Mononuclear cell (primary cell): ENCODE measurements at regions not wholly inside any gene's neighbourhood (a gene's known extent, or its start where the extent isn't known, plus 50 kb on each side); places are given as distances from the start of the nearest gene placed in this dataset.

Source experiments
- H3K27me3 ChIP-seq: 2 replicates; pipeline ENCODE4 v1.6.0; 2011; ENCODE audit warnings: low read length, control low read depth; ENCODE audit not compliant: insufficient read depth
- H3K4me1 ChIP-seq: 2 replicates; pipeline ENCODE4 v1.5.1; 2011; ENCODE audit warnings: mild to moderate bottlenecking, low read length, control low read depth; ENCODE audit not compliant: insufficient read depth
- H3K4me3 ChIP-seq: 2 replicates; pipeline ENCODE4 v1.5.1; 2011; ENCODE audit warnings: mild to moderate bottlenecking, low read length, moderate library complexity
- H3K9me3 ChIP-seq: 2 replicates; pipeline ENCODE4 v1.5.1; 2011; ENCODE audit warnings: low read depth, mild to moderate bottlenecking, control low read depth, low read length

DNA sequence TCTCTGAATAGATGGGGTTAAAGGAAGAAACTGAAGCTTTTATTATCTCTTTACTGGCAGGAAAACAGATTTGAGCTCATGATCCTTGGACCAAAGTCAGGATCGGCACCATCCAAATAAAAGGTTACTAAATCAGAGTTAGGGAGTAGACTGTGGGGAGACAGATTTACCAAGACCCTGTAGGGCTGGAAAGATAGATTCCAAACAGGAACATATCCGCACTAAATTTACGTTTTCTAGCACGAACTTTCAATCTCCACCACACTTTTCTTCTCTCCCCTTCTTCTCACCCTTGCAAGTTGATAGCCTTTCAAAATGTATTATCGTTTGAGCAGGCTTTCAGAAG is 120.0 kb upstream of the HMHB1 start:
- no peaks in the 10 kb centered on the region for H3K27me3 ChIP-seq
- no peak overlapping the region for H3K4me3 ChIP-seq
- H3K4me1 ChIP-seq: peaks cover 7% of the 10 kb centered on the region
- H3K9me3 ChIP-seq: peaks cover 16% of the 10 kb centered on the region

DNA sequence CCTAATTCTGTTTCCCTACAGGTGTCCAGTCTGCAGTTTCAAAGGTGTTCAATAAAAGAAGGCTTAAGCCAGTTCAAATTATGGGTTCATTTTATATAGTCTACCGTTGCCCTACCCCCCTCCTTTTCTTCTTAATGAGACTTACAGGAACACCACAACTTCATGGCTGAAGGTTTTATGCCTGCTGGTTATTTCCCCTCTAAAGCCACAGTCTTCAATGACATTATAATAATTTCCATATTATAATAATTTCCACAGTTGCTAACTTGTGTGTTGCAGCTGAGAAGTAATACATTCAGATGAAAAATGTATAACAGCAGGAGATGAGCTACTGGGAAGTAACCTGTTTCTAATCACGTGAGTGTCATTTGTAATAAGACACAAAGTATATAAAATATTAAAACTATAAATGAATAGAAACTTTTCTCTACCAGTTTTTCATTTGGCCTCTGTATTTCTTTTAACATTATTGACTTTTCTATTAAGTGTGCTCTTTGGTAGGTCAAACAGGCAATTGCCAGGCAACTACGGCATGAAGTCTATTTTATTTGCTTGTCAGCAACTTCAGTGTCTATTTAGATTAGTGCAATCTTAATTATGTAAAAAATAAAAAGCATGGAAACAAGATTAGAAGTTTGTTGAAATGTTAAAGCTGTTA is 120.5 kb upstream of the HMHB1 start:
- H3K27me3 ChIP-seq: no peaks in the 10 kb centered on the region
- H3K4me1 ChIP-seq: peaks cover 7% of the 10 kb centered on the region
- peaks cover 16% of the 10 kb centered on the region for H3K9me3 ChIP-seq
- H3K4me3 ChIP-seq: no peak overlapping the region

DNA sequence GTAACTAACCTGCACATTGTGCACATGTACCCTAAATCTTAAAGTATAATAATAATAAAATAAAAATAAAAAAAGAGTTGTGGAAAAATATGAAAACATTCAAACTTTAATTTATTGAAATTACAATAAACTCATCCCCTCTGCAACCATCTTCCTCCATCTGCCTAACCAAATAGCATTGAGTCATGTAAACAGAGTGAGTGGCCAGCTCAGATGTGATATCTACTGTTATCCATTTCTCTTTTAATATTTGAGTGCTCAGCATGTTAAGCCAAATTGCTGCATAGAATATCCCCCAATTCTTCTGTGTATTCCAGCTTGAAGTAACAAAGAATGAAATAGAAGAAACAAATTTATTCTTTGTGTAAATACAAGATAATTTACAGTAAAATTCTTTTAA is 124.4 kb upstream of the HMHB1 start:
- no peaks in the 10 kb centered on the region for H3K4me1 ChIP-seq
- peaks cover 16% of the 10 kb centered on the region for H3K9me3 ChIP-seq
- H3K4me3 ChIP-seq: no peak overlapping the region
- H3K27me3 ChIP-seq: no peaks in the 10 kb centered on the region

DNA sequence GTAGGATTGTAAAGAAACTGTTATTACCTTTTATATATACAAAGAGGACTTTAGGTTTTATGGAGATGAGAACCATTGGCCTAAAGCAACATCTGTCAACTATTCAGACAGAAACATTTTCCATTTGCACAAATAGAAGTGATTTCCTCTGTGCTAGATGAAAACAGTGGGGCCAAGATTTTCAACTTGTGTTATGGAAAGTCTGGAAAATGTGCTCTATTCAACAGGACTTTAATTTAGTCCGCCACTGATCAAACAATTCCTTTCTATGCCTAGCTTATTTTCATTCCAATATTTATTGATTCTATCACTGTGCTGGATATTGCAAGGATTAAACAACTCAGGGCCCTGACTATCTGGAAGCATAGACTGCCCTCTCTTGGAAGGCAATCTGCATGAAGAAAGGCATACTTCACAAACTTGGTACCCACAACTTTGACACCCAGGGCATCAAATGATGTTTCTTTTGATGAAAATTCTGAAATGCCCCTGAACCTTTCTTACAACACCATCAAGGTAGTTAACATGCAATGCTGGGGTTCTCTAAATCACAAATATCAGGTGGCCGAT is 126.6 kb upstream of the HMHB1 start:
- H3K9me3 ChIP-seq: peaks cover 13% of the 10 kb centered on the region
- H3K4me3 ChIP-seq: no peak overlapping the region
- no peaks in the 10 kb centered on the region for H3K4me1 ChIP-seq
- no peaks in the 10 kb centered on the region for H3K27me3 ChIP-seq

DNA sequence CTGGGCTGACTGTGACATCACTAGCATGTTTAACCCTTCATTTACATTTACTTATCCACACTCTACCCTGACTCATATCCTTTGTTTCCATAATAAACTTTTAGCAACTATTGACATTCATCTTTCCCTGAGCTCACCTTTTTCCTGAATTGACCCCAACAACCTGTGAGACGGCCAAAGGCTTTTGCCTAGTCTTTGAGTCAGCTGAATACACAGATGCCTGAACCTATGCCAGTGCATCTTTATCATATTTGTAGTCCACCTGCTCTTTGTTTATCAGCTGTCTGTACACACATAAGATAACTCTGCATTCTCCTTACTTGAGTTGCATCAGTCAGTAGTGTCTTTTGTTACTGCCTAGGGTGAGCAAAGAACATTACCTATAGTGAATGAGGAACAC is 128.5 kb upstream of the HMHB1 start:
- Histone ChIP-seq H3K4me1 (no peaks in the 10 kb centered on the region), H3K9me3 (no peaks in the 10 kb centered on the region), H3K27me3 (no peaks in the 10 kb centered on the region), H3K4me3 (no peak overlapping the region)

DNA sequence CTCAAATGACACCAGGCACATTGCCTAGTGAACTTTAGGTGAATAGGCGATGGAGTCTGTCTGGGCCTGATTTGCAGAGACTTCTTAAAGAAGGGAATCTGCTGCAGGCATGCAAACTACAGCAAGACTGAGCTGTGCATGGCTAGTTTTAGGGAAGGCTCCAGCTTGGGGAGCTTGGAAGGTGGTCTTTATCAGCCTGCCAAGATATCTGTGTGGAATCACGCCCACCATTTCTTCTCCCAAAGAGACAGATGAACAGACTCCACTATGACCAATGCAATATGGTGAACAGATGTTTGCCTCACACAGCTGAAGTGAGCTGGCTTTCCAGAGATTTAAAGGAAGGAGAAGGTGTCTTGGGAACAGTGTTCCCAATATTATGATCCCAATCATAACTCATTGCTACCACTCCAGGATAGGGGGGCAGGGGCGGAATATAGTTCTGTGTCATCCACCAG is 129.0 kb upstream of the HMHB1 start:
- Histone ChIP-seq H3K27me3 (no peaks in the 10 kb centered on the region), H3K4me1 (no peaks in the 10 kb centered on the region), H3K9me3 (no peaks in the 10 kb centered on the region), H3K4me3 (no peak overlapping the region)

DNA sequence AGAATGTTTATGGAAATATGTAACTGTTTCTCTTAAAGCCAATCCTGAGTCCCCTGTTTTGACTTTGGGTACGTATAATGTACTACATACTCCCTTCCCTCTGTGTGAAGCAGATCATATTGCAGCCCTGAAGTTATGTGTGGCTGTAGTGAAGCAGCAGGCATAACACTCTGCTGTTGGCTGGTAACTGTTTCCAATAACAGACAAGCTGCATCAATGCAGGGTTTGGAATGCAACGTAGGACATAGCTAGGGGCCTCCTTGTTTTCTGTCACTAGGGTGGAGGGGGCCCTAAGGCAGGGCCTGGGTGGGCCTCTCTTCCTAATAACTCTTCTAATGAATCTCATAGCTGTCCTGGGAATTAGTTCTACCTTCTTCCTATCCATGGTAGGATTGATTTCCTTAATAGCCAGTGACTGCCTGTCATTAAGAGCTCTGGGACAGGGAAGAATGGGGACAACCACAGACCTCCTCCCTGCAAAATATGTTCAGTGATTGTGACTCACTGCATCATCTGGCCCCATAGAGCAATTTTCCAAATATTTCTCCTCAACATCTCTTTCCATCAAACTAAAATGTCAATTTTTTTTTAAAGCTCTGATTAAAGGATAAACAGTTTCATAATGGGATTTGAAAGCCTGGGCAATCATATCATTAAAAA is 129.6 kb upstream of the HMHB1 start:
- Histone ChIP-seq H3K4me3 (no peak overlapping the region), H3K27me3 (no peaks in the 10 kb centered on the region), H3K9me3 (no peaks in the 10 kb centered on the region), H3K4me1 (no peaks in the 10 kb centered on the region)

DNA sequence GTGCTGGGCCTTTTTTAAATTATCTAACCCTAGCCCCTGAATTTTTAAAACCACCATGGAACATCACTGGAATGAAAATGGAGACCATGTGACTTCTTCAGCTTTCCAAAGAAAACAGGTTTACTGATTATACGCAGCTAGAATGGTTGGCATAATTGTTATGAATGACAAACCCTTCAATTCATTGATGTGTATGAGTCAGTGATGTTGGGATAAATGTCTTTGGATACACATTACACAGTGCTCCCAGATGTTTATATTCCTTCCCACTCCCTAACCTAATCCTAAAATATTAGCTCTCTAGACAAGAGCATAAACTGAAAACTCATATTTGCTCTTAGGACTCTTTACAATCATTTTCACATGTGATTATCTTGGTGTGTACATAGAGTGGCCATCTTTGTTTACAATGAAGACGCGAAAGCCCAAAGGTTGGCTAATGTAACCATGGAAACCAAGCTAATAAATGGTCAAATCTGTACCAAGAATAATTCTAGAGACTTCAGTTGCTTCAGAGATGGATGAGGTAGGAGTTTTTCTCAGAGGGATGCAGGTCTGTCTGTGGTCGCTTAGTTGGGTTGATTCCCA is 131.2 kb upstream of the HMHB1 start:
- no peaks in the 10 kb centered on the region for H3K4me1 ChIP-seq
- H3K9me3 ChIP-seq: no peaks in the 10 kb centered on the region
- no peaks in the 10 kb centered on the region for H3K27me3 ChIP-seq
- no peak overlapping the region for H3K4me3 ChIP-seq

DNA sequence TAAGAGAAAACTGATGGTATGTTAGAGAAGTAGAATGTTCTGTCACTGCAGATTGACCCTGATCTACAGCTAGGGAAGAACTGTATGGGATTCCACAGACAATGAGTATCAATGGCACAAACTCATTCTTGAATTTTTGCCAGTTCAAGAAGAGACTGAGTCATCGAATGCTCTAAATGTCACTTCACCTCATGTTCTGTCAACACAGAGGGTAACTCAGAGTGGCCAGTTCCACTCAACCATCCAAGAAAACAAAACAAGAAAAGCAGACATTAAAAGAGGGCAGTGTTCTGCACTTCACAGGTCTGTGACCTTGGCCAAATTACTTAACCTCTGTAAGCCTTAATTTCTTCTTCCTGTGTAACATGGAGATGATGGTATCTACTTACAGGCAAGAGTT is 132.2 kb upstream of the HMHB1 start:
- H3K4me1 ChIP-seq: no peaks in the 10 kb centered on the region
- H3K4me3 ChIP-seq: no peak overlapping the region
- H3K27me3 ChIP-seq: no peaks in the 10 kb centered on the region
- H3K9me3 ChIP-seq: no peaks in the 10 kb centered on the region

DNA sequence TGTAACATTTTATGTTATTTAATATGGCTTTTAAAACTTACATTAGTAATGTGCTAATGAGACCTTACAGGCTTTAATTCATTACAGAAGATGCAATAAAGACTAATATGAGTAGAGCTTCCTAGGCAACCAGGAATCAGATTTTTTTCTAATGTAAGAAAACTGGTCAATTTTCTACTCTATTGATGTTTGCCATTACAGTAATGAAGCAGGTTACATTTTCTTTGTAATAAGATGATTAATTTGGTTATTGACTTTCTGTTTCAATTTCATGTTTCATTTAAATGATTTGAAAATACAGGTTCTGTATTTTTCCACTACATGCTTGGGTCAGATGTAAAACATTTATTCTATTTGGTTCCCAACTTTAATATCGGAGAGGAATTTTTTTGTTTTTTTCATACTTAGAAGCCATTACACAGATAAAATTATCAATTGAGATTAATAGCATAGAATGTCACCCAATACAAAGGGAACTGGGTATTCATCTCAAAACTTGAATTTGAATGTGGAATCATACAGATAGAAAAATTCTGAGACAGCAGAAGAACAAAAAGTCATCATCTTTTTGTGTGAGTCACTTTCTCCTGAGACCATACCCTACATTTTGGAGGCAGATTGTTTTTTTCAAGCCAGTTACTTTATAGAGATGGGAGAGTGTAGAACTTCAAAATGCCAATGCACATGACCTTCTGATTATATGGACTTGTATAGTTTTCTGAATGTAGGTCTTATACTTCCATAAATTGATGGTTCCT is 133.6 kb upstream of the HMHB1 start:
- H3K4me1 ChIP-seq: no peaks in the 10 kb centered on the region

DNA sequence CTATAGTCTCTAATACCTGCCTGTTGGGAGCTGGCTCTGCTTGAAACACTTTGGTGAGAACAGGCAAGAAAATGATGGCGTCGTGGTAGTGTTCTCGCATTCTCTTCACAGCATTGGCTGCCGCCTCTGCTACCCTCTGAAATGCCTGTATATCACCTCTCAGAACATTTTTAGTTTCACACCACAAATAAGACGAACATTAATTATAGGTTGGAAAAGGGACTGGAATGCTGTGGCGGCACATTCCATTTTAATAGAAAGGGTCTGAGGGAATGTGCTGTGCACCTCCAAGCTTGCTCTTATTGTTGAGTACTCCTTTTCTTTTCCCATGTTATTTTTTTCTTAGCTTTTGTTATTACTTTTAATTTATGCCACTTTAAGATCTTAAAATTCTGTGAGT is 134.6 kb upstream of the HMHB1 start:
- Histone ChIP-seq H3K27me3 (no peaks in the 10 kb centered on the region), H3K4me1 (no peaks in the 10 kb centered on the region), H3K9me3 (no peaks in the 10 kb centered on the region), H3K4me3 (no peak overlapping the region)

More for the DNA sequence above, 133.6 kb upstream of the HMHB1 start:
- H3K9me3 ChIP-seq: no peaks in the 10 kb centered on the region
- H3K4me3 ChIP-seq: no peak overlapping the region
- no peaks in the 10 kb centered on the region for H3K27me3 ChIP-seq

DNA sequence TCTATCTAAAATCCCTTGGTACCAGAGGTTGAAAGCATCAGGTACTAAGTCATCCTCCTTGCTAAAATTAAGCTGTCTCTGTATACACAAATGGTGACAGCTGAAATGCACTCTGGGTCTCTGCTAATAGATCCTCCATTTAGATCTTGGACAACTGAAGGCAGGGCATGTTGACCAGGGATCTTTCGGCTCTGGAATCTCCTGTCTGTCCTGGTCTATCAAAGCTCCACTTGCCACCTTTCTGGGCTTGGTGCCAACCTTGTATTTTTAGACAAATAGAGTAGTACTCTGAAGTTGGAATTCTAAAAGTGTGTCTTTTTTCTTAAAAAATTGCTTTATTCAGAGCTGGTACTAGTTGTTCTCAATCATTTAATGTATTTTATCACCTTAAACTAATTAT is 135.2 kb upstream of the HMHB1 start:
- no peaks in the 10 kb centered on the region for H3K4me1 ChIP-seq
- no peaks in the 10 kb centered on the region for H3K27me3 ChIP-seq
- no peaks in the 10 kb centered on the region for H3K9me3 ChIP-seq
- H3K4me3 ChIP-seq: no peak overlapping the region

DNA sequence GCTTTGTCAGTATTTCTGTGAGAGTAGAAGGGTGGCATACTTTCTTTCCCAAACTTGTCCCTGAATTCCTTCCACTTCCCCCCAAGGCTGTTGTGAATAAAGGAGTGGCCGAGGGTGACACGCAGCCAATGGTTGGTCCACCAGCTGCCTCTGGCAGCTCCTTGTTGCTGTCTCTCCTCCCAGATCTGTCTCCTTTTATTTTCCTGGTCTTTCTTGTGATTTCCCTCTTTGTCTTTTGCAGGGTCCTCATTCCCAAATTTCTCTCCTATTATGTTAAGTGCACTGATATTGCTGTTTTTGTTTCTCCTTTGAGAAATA is 137.5 kb upstream of the HMHB1 start:
- Histone ChIP-seq H3K4me1 (no peaks in the 10 kb centered on the region), H3K9me3 (no peaks in the 10 kb centered on the region), H3K4me3 (no peak overlapping the region), H3K27me3 (no peaks in the 10 kb centered on the region)

DNA sequence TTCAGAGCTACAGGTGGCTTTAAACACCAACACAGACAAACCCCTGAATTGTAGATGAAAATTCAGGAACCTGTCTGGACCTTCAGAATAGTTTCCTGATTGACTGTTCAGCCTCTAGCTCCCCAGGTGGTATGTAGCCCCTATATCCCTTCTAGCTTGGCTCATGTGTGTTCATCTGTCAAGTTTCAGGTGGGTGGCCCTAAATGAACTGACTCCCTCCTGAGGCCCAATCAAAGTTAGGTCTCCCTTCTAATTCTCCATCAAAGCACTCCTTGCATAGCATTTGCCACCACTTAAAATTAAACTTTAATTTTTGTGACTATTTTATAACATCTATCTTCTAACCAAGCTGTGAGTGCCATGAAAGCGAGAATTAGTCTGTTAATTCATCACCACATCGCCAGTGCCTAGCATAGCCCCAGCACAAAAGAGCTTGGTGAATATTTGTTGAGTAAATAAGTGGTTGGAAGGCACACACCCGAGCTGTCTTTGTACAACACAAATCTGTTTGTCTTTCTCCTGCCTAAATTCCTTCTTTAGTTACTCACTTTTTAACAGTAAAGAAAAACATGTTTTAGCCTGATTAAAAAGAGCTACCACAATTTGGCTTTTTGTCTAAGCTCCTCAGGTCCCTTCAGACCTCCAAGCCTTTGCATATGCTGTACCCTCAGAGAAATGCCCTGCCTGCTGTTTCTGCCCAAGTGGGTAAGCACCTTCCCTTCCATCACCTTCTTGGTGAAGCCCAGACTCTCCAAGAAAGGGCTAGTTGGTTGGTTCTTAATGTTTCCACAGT is 138.1 kb upstream of the HMHB1 start:
- no peaks in the 10 kb centered on the region for H3K9me3 ChIP-seq
- no peaks in the 10 kb centered on the region for H3K4me1 ChIP-seq
- H3K27me3 ChIP-seq: no peaks in the 10 kb centered on the region
- H3K4me3 ChIP-seq: no peak overlapping the region

DNA sequence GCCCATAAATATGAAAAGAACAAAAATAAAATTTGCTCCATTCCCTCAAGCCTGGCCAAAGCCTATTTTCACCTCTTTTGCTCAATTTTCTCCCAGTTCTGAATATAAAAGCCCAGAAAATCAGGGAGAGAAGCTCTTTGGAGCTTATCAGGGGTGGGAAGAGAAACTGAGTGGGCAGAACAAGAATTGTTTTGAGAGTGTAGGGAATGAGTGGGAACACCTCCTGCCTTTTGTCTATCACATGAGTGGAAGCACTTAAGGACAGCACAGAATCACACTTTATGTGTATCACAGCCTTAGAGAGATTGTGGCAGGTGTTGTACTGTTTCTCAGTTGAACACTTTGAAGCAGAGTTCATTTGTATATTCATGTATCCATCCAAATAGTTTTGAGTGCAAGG is 139.2 kb upstream of the HMHB1 start:
- no peaks in the 10 kb centered on the region for H3K4me1 ChIP-seq
- no peaks in the 10 kb centered on the region for H3K9me3 ChIP-seq
- H3K4me3 ChIP-seq: no peak overlapping the region
- no peaks in the 10 kb centered on the region for H3K27me3 ChIP-seq
